SIG-M5 treated with dmso at 0.1 percent for 504 hours (cell line): ENCODE measurements at regions not wholly inside any gene's neighbourhood (a gene's known extent, or its start where the extent isn't known, plus 50 kb on each side); places are given as distances from the start of the nearest gene placed in this dataset.
A peak's percentile ranks its signal among the peaks of the same experiment; 100 is the strongest.

Experiments used
- DNase-seq: peaks from one replicate; lab custom pipeline; 2025; ENCODE audit not compliant: unreplicated experiment; lab: John Stamatoyannopoulos, UW

DNA sequence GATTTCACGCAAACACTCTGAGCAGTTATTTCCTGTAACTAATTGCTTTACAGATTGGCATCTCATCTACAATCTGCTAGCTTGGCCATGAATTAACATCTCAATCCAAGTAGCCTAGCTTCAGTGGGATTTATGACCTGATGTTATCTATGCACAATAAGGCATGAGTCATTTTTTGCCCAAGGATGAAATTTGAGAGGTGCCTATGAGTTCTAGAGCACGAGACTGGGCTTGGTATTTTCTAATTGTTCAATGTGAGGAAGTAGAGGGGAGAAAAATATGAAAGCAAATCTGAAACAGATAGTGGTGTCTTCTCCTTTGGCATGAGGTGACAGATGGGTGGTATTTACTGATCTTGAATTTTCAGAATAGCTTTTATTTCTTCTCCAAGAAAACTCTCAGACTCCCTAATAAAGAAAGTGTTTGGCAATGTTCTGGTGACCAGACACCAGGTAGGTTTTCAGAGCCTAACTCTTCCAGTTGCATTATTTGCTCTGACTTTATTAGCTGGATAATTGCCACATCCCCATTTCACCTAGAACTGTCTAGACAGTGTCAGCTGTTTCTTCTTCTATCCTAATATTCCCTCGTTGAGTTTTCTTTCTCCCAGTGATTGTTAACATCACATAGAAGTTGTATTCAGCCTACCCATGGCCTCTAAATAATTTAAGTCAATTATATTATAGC, 301.0 kb upstream of the UMPS start:
- no peak for DNase-seq

DNA sequence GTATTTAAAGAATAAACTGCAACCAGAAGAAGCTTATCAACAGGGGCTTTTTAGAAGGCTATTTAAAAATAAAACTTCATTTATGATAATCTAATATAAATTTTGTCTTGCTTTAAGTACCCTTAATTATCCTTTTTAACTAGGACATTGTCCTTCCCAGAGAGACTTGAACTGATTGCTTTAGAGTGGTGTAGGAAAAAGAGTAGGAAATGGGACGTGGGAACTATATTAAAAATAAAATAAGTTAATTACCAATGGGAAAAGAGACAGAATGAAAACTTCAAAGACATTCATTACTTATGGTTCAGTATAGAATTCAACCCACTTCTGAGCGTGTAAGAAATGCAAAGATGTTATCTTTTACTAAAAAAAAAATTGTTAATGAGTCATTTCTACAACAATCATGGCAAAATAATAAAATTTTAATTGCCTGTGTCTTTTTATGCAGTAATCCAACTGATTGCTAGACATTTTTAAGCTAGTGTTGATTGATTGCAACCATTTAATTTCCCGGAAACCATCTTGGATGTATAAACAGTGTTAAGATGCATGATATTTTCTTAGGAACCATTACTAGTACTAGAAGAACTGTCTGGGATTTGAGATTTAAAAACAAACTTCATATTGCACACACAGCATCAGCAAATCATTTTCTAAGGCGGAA, 298.8 kb upstream of the UMPS start:
- no peak for DNase-seq

DNA sequence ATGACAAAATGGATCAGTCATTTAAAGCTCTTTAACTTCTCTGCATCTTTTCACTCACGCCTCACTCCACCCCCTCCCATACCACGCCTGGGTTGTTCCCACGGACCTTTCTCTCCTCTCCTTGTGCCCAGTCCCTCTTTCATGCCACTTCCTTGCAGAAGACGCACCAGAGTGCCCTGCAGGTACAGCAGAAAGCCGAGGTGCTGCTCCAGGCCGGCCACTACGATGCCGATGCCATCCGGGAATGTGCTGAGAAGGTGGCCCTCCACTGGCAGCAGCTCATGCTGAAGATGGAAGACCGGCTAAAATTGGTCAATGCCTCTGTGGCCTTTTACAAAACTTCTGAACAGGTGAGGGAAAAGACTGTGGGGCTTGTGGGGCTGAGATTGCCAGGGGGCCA, 296.1 kb upstream of the UMPS start:
- DNase-seq: no peak

DNA sequence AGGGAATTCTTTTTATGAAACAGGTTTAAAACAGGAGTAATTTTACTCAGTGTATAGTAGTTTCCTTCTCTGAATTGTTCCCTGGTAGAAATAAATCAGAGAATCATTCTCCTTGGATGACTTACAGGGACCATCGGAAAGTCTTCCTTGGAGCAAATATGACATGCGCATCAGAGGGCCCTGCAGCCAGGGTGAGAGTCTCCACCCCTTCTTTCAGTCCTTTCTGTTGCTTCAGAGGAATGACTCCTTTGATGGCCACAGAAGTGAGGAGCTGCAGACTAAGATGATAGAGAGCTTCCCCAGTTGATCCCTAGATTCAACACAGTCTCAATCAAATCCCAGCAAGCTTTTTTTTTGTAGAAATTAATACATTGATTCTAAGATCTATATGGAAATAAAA, 294.8 kb upstream of the UMPS start:
- no peak for DNase-seq

DNA sequence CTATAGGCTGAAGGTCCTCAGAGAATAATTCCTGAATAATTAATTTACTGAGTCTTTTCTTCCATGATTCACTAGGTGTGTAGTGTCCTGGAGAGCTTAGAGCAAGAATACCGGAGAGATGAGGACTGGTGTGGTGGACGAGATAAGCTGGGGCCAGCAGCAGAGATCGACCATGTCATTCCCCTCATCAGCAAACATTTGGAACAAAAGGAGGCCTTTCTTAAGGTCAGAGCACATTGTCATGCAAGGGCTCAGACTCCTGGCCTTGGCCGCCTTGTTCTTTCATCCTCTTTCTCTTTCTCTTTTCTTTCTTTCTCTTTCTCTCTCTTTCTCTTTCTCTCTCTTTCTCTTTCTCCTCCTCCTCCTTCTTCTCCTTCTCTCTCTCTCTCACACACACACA, 291.4 kb upstream of the UMPS start:
- DNase-seq: no peak

DNA sequence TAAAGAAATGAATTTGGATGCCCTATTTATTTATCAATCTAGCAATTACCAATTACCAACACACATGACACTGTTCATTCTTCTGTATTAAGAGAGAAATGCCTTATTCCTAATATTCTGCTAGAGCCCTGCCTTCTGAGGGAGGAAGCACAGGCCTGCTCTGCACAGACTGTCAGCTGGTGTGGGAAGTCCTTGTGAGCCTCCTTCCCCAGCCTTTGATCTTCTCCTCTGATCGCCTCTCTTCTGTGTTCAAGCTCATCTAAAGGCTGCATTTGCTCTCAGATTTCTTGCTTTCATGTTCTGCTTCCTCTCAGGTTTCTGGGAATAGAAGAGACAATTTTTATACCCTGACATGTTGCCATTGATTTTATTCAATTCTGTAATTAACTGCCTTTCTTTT, 290.6 kb upstream of the UMPS start:
- no peak for DNase-seq

DNA sequence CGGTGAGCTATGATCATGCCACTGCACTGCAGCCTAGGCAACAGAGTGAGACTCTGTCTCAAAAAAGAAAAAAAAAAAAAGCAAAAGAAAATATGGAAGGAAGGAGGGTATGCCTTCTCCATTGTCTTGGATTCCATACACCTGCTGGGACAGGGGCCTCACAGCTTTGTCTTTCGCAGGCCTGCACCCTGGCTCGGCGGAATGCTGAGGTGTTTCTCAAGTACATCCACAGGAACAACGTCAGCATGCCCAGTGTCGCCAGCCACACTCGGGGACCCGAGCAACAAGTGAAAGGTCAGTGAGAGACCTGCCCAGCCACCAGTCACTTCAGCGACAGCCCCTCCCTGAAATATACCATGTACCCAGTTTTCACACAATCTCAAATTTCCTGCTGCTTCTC, 288.5 kb upstream of the UMPS start:
- no peak for DNase-seq

DNA sequence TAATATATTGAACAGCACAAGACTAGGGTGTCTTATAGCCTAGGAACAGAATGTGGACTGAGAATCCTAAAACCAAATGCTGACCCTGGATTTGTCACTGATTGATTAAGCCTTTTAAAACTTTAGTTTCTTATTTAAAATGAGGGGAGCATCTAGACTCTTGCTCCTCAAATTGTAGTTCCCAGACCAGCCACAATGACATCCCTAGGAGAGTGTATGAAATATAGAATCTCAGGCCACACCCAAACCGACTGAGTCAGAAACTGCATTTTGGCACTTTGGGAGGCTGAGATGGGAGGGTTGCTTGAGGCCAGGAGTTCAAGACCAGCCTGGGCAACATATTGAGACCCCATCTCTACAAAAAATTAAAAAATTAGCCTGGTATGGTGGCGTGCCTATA, 287.8 kb upstream of the UMPS start:
- no peak for DNase-seq

DNA sequence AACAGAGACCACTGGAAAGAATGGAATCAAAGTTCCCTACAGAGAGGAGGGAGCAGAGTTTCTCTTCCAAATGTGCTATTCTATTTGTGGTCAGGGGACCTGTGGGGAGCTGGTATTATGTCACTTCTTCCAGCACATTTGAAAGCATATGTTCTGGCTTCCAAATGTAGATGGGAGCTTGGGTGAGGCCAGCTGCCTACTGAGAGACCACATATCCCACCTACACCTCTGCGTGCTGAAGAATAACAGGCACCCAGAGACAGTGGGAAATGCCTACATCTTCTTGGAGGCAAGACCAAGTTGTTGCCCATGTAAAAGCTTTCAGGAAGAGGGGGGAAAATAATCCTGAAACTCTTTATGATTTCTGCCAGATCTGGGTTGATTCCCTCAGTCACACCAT, 286.8 kb upstream of the UMPS start:
- DNase-seq: no peak

DNA sequence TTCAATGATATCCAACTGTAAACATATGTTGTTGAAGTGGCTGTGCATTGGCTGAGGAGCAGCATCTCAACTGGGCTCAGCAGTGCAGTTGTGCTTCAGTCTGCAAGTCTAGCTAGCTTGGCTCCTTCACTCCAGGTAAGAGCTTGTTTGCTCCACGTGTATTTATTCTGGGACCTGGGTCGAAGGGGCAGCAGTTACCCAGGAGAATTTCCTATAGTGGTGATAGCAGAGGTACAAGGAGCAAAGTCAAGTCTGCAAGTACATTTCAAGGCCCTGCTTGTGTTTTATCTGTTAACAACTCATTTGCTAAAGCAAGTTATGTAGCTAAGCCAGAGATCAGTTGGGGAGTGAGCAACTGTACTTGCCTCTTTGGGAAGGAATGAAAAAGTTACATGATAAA, 286.2 kb upstream of the UMPS start:
- no peak for DNase-seq

DNA sequence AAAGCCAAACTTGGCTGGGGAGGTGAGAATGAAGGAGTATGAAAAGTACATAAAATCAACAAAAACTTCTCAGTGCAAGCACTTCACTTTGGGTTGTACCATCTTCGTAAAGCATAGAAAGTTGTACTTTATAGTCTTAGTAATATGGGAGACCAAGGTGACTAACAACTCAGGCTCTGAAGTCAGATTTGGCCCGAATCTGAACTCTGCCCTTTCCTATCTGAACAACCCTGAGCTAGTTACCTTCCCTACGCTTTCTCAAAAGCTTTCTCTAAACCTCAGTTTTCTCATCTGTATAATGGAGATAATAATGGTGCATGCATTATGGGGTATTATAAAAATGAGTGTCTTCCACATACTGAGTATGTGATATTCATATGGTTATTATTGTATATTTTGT, 285.4 kb upstream of the UMPS start:
- DNase-seq: no peak

DNA sequence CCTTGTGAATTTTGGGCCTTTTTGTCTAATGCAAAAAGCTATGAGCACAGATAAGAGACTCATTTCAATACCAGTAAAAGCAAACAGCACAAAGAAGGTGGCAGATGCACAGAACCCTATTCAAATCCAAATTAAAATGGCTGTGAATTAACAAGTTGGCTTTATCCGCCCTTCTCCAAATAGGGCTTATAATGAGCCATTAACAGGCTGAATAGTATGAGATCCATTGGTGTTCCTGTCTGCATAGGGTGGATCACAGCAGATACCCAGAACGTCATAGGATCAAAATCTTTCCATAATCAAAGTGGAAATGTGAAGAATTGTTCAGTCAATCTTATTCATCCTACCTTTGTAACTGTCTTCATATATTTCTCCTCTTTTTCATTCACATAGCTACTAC, 282.4 kb upstream of the UMPS start:
- no peak for DNase-seq

DNA sequence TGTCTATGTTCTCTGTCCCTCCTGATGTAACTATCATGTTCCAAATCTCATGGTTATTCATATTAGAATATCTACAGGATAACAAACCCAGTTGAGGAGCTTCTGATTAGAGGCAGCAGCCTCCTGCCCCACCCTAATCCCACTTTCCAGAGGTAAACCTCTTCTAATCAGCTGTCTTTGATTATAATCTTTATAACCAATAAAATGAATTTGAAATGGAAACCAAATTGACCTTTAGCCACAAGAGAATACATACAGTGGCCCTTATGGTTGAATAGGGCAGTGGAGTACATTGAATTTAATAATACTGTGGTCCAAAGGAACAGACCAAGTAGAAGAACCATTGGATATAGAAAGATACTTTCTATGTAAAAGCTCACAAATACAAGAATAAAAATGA, 281.3 kb upstream of the UMPS start:
- DNase-seq: no peak

DNA sequence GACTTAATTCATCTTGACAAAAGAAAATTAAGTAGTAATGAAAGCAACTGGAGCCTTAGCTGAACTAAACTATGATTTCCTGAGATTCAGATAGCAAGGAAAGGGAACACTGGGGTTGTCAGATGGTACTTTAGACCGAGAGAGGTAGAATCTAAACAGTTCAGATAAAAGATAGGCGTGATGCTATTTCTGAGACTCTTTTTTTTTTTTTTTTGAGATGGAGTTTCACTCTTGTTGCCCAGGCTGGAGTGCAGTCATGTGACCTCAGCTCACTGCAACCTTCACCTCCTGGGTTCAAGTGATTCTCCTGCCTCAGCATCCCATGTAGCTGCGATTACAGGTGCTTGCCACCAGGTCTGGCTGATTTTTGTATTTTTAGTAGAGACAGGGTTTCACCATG, 279.9 kb upstream of the UMPS start:
- no peak for DNase-seq

DNA sequence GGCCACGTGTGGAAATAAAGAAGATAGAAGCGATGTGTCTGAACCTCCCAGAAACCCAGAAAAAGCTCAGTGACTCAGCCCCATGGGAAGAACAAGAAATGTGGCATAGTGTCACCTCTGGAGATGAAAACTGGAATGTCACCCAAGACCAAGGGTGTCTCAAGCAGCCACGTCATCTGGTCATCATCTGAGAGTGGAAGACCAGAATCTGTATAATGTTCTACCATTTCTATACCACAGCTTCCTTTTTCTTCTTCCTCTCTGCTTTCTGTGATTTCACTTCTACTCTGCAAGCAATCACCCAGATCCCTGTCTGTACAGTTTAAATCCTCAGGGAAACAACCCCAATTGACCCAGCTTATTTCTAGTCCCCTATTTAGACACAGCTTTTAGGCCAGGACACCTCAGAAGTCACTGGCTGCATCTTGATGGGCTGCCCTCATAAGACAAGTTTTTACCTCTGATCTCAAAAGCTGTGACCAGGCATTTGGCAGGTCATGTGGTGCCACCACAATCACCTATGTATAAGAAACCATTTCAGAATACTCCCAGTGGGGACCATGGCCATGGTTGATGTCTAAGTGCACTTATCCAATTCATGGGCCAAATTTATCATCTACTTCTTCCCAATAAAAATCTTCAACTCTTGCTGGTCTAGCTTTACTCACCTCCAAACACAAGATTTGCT, 278.5 kb upstream of the UMPS start:
- no peak for DNase-seq

DNA sequence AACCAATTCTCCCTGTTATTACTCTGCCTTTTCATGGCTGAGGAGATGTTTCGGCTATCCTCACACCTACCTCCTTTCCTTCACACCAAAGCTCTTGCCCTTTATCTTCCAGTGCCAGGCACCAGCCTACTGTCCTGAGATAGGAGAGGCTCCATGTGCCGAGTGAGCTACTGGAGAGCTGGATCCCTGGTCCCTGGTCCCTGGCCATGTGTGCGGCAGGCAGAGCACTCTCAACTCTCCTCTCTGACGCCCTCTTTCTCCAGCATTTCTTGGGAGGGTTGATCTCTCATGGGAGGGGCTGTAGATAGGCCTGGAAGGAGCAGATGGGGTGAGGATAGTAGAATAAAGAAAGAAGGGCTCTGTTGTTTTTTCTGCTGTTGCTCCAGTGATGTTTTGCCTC, 277.1 kb upstream of the UMPS start:
- DNase-seq: no peak

DNA sequence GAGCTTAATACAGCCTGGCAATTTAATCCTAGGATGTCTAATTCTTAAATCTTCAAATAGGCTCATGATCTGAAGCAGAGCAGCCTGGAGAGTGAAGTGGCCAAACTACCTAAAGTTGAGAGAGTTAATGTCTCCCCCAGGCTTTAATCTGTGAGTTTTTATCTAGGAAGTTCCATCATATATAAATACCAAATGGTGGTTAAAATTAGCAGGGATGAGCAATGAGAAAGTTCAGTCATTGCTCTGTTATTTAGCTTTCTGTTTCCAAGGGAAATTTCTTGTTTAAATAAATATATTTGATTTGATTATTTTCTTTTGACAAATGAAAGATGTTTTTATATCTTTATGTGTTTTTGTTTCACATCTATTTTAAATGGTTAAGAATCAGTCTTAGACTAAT, 274.4 kb upstream of the UMPS start:
- DNase-seq: no peak

DNA sequence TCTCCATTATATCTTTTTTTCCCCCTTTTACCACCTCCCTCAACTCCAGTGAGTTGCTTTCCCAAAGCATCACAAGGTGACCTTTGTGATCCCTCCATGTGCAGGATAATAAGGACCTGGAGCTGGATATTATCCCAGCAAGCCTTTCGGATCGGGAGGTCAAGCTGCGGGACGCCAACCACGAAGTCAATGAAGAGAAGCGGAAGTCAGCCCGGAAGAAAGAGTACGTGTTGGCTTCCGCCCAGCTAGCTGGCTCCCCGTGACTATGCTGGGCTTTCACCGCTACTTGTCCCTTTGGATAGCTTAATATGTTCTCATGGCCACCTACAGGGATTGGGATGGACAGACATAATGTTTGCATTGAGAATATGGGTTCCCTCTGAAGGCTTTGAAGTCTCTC, 273.7 kb upstream of the UMPS start:
- DNase-seq: no peak

DNA sequence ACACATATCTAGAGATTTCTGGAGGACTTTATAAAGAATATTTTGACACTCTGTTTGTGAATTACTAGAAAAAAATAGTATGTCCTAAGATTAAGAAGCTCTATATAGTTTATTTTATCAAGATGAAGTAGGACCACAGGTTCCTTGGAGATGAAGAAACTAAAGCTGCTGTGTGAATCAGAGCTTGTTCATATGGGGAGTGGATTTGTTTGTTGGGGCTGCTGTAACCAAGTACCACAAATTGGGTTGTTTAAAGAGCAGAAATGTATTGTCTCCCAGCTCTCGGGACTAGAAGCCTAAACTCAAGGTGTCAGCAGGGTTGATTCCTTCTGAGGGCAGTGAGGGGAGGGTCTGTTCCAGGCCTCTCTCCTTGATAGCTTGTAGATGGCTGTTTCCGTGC, 270.6 kb upstream of the UMPS start:
- no peak for DNase-seq

DNA sequence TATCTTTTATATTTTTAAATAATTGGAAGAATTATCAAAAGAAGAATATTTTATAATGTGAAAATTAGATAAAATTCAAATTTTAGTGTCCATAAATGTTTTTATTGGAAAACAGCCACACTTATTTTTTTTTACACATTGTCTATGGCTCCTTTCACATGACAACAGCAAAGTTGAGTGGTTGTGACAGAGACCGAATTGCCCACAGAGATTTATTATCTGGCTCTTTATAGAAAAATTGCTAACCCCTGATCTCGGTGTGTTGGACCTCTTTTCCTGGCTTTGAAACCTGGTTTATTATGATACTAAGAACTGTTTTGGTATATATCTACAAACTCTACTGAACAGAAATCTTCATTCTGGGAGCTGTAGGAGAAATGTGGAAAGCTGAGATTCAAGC, 269.1 kb upstream of the UMPS start:
- DNase-seq: no peak

DNA sequence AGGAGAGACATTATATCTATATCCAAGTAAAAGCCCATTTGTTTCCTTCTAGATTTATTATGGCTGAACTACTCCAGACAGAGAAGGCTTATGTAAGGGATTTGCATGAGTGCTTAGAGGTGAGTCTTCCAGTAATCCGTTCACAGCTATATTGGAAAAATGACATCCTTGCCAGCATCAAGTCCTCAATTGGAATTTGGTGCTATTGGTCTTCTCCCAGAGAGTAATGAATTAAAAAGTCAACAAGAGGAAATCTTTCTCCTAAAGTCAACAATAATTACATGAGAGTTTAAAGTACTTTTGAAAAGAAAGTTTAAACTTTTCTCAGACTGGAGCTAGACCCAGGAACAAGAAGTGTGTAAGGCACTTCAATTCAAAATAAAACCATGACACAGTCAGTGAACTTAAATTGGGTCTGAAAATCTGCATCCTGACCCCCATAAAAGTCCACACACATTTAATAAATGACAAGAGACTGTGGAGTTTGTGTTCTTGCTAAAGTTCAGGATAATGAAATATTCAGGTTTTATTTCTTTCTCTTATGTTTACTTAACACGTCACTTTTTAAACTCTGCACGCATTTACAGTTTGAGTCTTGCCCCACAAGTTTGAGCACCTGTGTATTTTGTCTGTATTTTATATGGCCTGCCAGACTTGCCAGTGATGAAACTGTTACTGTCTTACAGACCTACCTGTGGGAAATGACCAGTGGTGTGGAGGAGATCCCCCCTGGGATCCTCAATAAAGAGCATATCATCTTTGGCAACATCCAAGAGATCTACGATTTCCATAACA, 268.2 kb upstream of the UMPS start:
- DNase-seq: no peak

DNA sequence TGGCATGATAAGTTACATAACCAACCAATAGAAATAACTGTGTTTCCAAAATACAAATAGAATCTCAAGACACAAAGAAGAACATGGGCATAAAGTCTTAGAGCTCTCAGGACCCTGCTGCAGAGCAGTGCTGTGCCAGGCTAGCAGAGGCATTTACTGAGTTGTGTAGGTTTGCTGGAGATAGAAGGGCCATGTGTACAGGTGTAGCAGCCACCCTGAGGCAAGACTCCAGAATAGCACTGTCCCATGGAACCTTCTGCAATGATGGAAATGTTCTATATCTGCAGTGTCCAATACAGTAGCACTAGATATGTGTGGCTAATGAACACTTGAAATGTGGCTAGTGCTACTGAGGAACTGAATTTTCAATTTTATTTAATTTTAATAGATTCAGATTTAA, 267.0 kb upstream of the UMPS start:
- DNase-seq: peak; percentile 9
